ENCODE measurements at regions not wholly inside any gene's neighbourhood (a gene's known extent, or its start where the extent isn't known, plus 50 kb on each side); places are given as distances from the start of the nearest gene placed in this dataset.

GRCh38 chr13:22655106-22655852 lies 525.5 kb upstream of the SGCG start:
- H3K18ac ChIP-seq (ENCODE audit: extremely low read depth, low read length) = no peak overlapping the region
- POLR2A ChIA-PET (ENCODE audit: partially characterized antibody) = no interaction called here
- DNase-seq (ENCODE audit: low read depth in 1 of 2, low spot score in 2 of 2) = no peak
- H3K27ac ChIP-seq (ENCODE audit: low read depth, low read length) = no peak overlapping the region
- H4K20me1 ChIP-seq (replicated peaks in 1 of 2; ENCODE audit: control insufficient read depth in 1 of 2, insufficient read depth in 2 of 2, low read length in 2 of 2) = no peaks in the 10 kb centered on the region
- H3K79me1 ChIP-seq (ENCODE audit: low read depth, low read length) = no peaks in the 10 kb centered on the region
- 84% methylated on average over 5 of the region's 5 CpGs; no CpG with 5 or more reads in 1 of the 2 experiments for WGBS, 2 experiments (ENCODE audit: extremely low coverage in 1 of 2, insufficient coverage in 1 of 2, insufficient read length in 1 of 2, insufficient replicate concordance in 2 of 2, low coverage in 1 of 2, low lambda C conversion rate in 2 of 2, missing lambda C conversion rate in 1 of 2)
- no peaks in the 10 kb centered on the region for H3K27me3 ChIP-seq (replicated peaks in 1 of 4; ENCODE audit: control insufficient read depth in 3 of 4, extremely low read depth in 1 of 4, insufficient read depth in 3 of 4, low read length in 3 of 4)
- FAIRE-seq = no peak
- no peak overlapping the region for H3K4me2 ChIP-seq (ENCODE audit: insufficient read depth in 1 of 2, low read depth in 2 of 2, low read length in 2 of 2)
- no peaks in the 10 kb centered on the region for H3K23me2 ChIP-seq (ENCODE audit: low read depth, low read length)
- no peak overlapping the region for H2BK5ac ChIP-seq (ENCODE audit: low read depth, low read length)
- no peak overlapping the region for H2BK12ac ChIP-seq (ENCODE audit: low read depth, low read length)
- H2BK15ac ChIP-seq (ENCODE audit: low read length) = no peak overlapping the region
- H4K8ac ChIP-seq (ENCODE audit: extremely low read depth, insufficient read depth, low read length) = no peak overlapping the region
- H4K5ac ChIP-seq (ENCODE audit: insufficient read length, low read depth, low read length) = no peak overlapping the region
- CTCF ChIA-PET (ENCODE audit: partially characterized antibody) = interaction anchor here (0.7 kb wide), 1 partner anchor 81 kb away, joined by 3 read pairs; no protein-coding TSS in a partner anchor
- no peak overlapping the region for H2BK20ac ChIP-seq (ENCODE audit: low read length)
- H3K9ac ChIP-seq (replicated peaks in 1 of 4; ENCODE audit: extremely low read depth in 1 of 4, low read depth in 3 of 4, low read length in 3 of 4) = no peak overlapping the region
- no peak overlapping the region for H4K91ac ChIP-seq (replicated peaks; ENCODE audit: insufficient read length, low read length)
- H3K4ac ChIP-seq (replicated peaks; ENCODE audit: insufficient read length, low read depth, low read length) = no peak overlapping the region
- H2AK5ac ChIP-seq (ENCODE audit: low read depth, low read length) = no peak overlapping the region
- H2BK120ac ChIP-seq (replicated peaks; ENCODE audit: low read depth, low read length) = no peak overlapping the region
- H3K4me1 ChIP-seq (replicated peaks in 1 of 4; ENCODE audit: control insufficient read depth in 3 of 4, insufficient read depth in 4 of 4, low read length in 3 of 4) = no peaks in the 10 kb centered on the region
- H3K23ac ChIP-seq (ENCODE audit: insufficient read length) = no peak overlapping the region
- H3K4me3 ChIP-seq (ENCODE audit: extremely low read depth in 1 of 4, insufficient read depth in 2 of 4, low read depth in 3 of 4, low read length in 4 of 4) = no peak overlapping the region
- no peak overlapping the region for H3K56ac ChIP-seq (replicated peaks; ENCODE audit: insufficient read length, low read depth, low read length)
- H3K14ac ChIP-seq (ENCODE audit: insufficient read length) = no peak overlapping the region
- no peaks in the 10 kb centered on the region for H3K9me3 ChIP-seq (ENCODE audit: insufficient read depth in 2 of 2, low read depth in 1 of 2, low read length in 1 of 2)
- H2AFZ ChIP-seq (ENCODE audit: low read length) = no peak overlapping the region; the same call in 1 of the 2 replicates
- H3K79me2 ChIP-seq (ENCODE audit: control insufficient read depth in 1 of 2, insufficient read depth in 2 of 2, low read length in 2 of 2) = no peaks in the 10 kb centered on the region
- H3K36me3 ChIP-seq (ENCODE audit: control insufficient read depth in 2 of 4, insufficient read depth in 4 of 4, low read length in 3 of 4) = no peaks in the 10 kb centered on the region
- TF ChIP-seq FOSL1 (IDR thresholded peaks at IDR 0.05; ENCODE audit: insufficient read depth, low read depth, low read length) (no peak), CTBP2 (IDR thresholded peaks at IDR 0.05; ENCODE audit: borderline replicate concordance, insufficient read depth, insufficient read length, low read length) (no peak), SP4 (IDR thresholded peaks at IDR 0.05; ENCODE audit: low read length) (no peak), SIRT6 (IDR thresholded peaks at IDR 0.05; ENCODE audit: low read length) (no peak), CBX5 (IDR thresholded peaks at IDR 0.05; ENCODE audit: low read depth, low read length) (no peak), EZH2 (IDR thresholded peaks at IDR 0.05; ENCODE audit: low read depth, low read length, severe bottlenecking) (no peak), CHD1 (IDR thresholded peaks at IDR 0.05; ENCODE audit: low read depth, low read length) (no peak), NRF1 (IDR thresholded peaks at IDR 0.05; ENCODE audit: low read depth, low read length) (no peak), GTF2F1 (IDR thresholded peaks at IDR 0.05; ENCODE audit: borderline replicate concordance, low read depth, low read length) (no peak), TCF12 (IDR thresholded peaks at IDR 0.05; ENCODE audit: low read depth, low read length) (no peak), BACH1 (IDR thresholded peaks at IDR 0.05; ENCODE audit: low read length) (no peak), RBBP5 (IDR thresholded peaks at IDR 0.05; ENCODE audit: borderline replicate concordance, low read depth, low read length) (no peak), BRCA1 (IDR thresholded peaks at IDR 0.05; ENCODE audit: low read depth, low read length) (no peak), MAFK (IDR thresholded peaks at IDR 0.05; ENCODE audit: low read depth, low read length) (no peak), TAF7 (optimal IDR thresholded peaks at IDR 0.05; ENCODE audit: borderline replicate concordance, low read depth, low read length) (no peak)
